Endothelial cell of umbilical vein (primary cell): ENCODE measurements at regions not wholly inside any gene's neighbourhood (a gene's known extent, or its start where the extent isn't known, plus 50 kb on each side); places are given as distances from the start of the nearest gene placed in this dataset.

Experiments used
- BruUV-seq: library from RNA; stranded (reverse); fragments of 400-500 nt; replicated peaks from 2 replicates; lab custom pipeline; 2021; lab: Mats Ljungman, UMichigan
- CTCF ChIA-PET: fragments of 300-600, 350-600 bp; sonication (Branson Sonifier 250); formaldehyde crosslinking; loops from one replicate; lab custom pipeline; 2021; ENCODE audit warnings: antibody characterized with exemption, inconsistent platforms; lab: Charles Lee
- POLR2A ChIA-PET: fragments of 300-600, 350-600 bp; sonication (Branson Sonifier 250); formaldehyde crosslinking; loops from one replicate; lab custom pipeline; 2021; ENCODE audit warnings: antibody characterized with exemption, inconsistent platforms; lab: Charles Lee
- DNase-seq: peaks from one replicate; pipeline ENCODE4 v3.0.0-alpha.2; 2011; ENCODE audit warnings: low read depth, low spot score
- FAIRE-seq: peaks from 2 replicates; lab custom pipeline; 2011; peaks lifted over from hg19 to GRCh38; lab: Jason Lieb, UNC
- H2AFZ ChIP-seq: 2 replicates; pipeline ENCODE4 v1.6.0; 2012; ENCODE audit warnings: low read depth, low read length, control low read depth, inconsistent platforms
- H3K27ac ChIP-seq: 2 replicates; pipeline ENCODE4 v1.5.1; 2011; ENCODE audit warnings: low read depth, mild to moderate bottlenecking, control low read depth, low read length, moderate library complexity; ENCODE audit not compliant: insufficient read depth
- H3K27me3 ChIP-seq, 2 experiments: 2 replicates each; pipeline versions ENCODE4 v1.6.0 to v1.6.1; 2011; ENCODE audit warnings: low read length in 2 of 2, mixed read lengths in 1 of 2; ENCODE audit not compliant: control insufficient read depth in 2 of 2, insufficient read depth in 2 of 2
- H3K36me3 ChIP-seq, 2 experiments: 2 replicates in 1 of 2; 3 replicates in 1 of 2; pipeline ENCODE4 v1.5.1; 2011; ENCODE audit warnings: low read length in 2 of 2, mild to moderate bottlenecking in 1 of 2, moderate library complexity in 1 of 2; ENCODE audit not compliant: control insufficient read depth in 2 of 2, insufficient read depth in 2 of 2; ENCODE audit errors: extremely low read depth in 1 of 2
- H3K4me1 ChIP-seq: 3 replicates; pipeline ENCODE4 v1.5.1; 2011; ENCODE audit warnings: mild to moderate bottlenecking, low read length; ENCODE audit not compliant: control insufficient read depth, insufficient read depth; ENCODE audit errors: extremely low read depth
- H3K4me2 ChIP-seq: 2 replicates; pipeline ENCODE4 v1.6.1; 2011; ENCODE audit warnings: low read length, control low read depth, mixed read lengths; ENCODE audit not compliant: insufficient read depth
- H3K4me3 ChIP-seq, 3 experiments: fragments of 200-600 bp in 1 of 3; sonication (generic), shearing (Covaris generic) in 1 of 3; replicated peaks in 1 of 3; 2 replicates each; pipeline ENCODE4 v1.5.1; 2011 to 2016; ENCODE audit warnings: control low read depth in 3 of 3, low read length in 3 of 3, mild to moderate bottlenecking in 2 of 3, inconsistent platforms in 1 of 3, low read depth in 1 of 3, moderate library complexity in 1 of 3; ENCODE audit not compliant: insufficient read depth in 1 of 3
- H3K79me2 ChIP-seq: 2 replicates; pipeline ENCODE4 v1.6.0; 2012; ENCODE audit warnings: low read length, inconsistent platforms; ENCODE audit not compliant: control insufficient read depth, insufficient read depth
- H3K9ac ChIP-seq: replicated peaks from 2 replicates; pipeline ENCODE3; 2011; ENCODE audit warnings: low read length, control low read depth; ENCODE audit not compliant: insufficient read depth; ENCODE audit errors: extremely low read depth
- H3K9me1 ChIP-seq: replicated peaks from 3 replicates; pipeline ENCODE4 v1.6.0; 2011; ENCODE audit warnings: mild to moderate bottlenecking, low read length; ENCODE audit not compliant: control insufficient read depth, insufficient read depth; ENCODE audit errors: extremely low read depth
- H3K9me3 ChIP-seq: replicated peaks from 2 replicates; pipeline ENCODE4 v1.5.1; 2012; ENCODE audit warnings: low read length, inconsistent platforms; ENCODE audit not compliant: control insufficient read depth, insufficient read depth
- H4K20me1 ChIP-seq: replicated peaks from 2 replicates; pipeline ENCODE3; 2011; ENCODE audit warnings: mild to moderate bottlenecking, low read length; ENCODE audit not compliant: control insufficient read depth, insufficient read depth; ENCODE audit errors: extremely low read depth
- CTCF ChIP-seq, 2 donors: IDR thresholded peaks; 1 replicate in 1 of 2; 2 replicates in 1 of 2; pipeline ENCODE4 v1.5.1; 2011; ENCODE audit warnings: low read length in 2 of 2, mild to moderate bottlenecking in 2 of 2, moderate library complexity in 2 of 2, control low read depth in 1 of 2, inconsistent platforms in 1 of 2, low read depth in 1 of 2; ENCODE audit not compliant: insufficient read depth in 1 of 2; ENCODE audit errors: extremely low read depth in 1 of 2
- EZH2 ChIP-seq: IDR thresholded peaks from 2 replicates; pipeline ENCODE4 v1.6.1; 2012; ENCODE audit warnings: borderline replicate concordance, low read depth, mild to moderate bottlenecking, moderate library complexity, low read length, inconsistent platforms; ENCODE audit not compliant: severe bottlenecking
- FOS ChIP-seq: IDR thresholded peaks from 2 replicates; pipeline ENCODE4 v1.6.1; 2011; ENCODE audit warnings: mild to moderate bottlenecking, low read length, moderate library complexity, borderline replicate concordance; ENCODE audit not compliant: insufficient read depth
- GATA2 ChIP-seq: IDR thresholded peaks from 2 replicates; pipeline ENCODE4 v1.7.0; 2011; ENCODE audit warnings: low read depth, mild to moderate bottlenecking, moderate library complexity, mixed read lengths, low read length; ENCODE audit not compliant: insufficient read length, insufficient read depth
- JUN ChIP-seq: IDR thresholded peaks from 2 replicates; pipeline ENCODE4 v1.6.1; 2011; ENCODE audit warnings: borderline replicate concordance, low read depth; ENCODE audit not compliant: insufficient read length, insufficient read depth
- MAX ChIP-seq: IDR thresholded peaks from 2 replicates; pipeline ENCODE4 v1.6.1; 2011; ENCODE audit not compliant: insufficient read depth, insufficient read length
- MYC ChIP-seq: IDR thresholded peaks from one replicate; pipeline ENCODE4 v1.6.1; 2011; ENCODE audit warnings: mild to moderate bottlenecking, low read depth, low read length
- POLR2A ChIP-seq: IDR thresholded peaks from 2 replicates; pipeline ENCODE4 v1.6.1; 2012; ENCODE audit warnings: low read depth, mild to moderate bottlenecking, control low read depth, low read length
- POLR2AphosphoS5 ChIP-seq: IDR thresholded peaks from 2 replicates; pipeline ENCODE4 v1.6.1; 2012; ENCODE audit warnings: low read depth, mild to moderate bottlenecking, control low read depth, low read length, moderate library complexity; ENCODE audit not compliant: insufficient read depth
- dilution Hi-C: fragments of 300-500 bp; cut with MboI; formaldehyde crosslinking; loops from one replicate; pipeline ENCODE4 v1.15.0; 2019; ENCODE audit warnings: low sequenced_read_pairs; ENCODE audit not compliant: extremely low pct_ligation_motif_present
- intact Hi-C: fragments of 100-400 bp; cut with micrococcal nuclease; formaldehyde crosslinking; loops from one replicate; pipeline ENCODE4 v1.10.0; 2022

DNA sequence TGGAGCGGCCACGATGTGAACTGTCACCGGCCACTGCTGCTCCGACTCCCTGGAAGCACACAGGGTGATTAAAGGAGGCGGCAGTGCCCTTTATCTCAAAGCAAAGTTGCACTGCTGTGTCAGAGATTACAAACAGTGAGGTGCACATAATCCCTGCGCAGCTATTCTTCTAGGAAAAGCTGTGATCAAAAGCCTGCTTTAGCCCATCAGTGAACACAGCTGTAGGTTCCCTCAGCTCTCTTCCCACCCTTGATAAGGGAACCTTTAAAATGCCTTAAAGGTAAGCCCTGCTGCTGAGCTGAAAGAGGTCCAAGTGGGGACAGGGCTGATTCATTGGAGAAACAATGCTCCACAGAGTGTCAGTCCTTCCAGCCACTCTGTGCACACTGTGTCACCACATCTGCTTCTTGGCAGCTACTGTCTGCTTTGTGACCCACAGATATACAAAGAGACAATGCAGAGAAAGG, 127.6 kb downstream of the EIF4E start:
- Histone ChIP-seq H3K36me3 (no peaks in the 10 kb centered on the region), H3K9me1 (no peaks in the 10 kb centered on the region), H3K27ac (no peak overlapping the region), H3K27me3 (no peaks in the 10 kb centered on the region), H4K20me1 (no peaks in the 10 kb centered on the region), H3K4me3 (no peak overlapping the region), H2AFZ (no peak overlapping the region), H3K9ac (no peak overlapping the region), H3K79me2 (no peaks in the 10 kb centered on the region), H3K4me1 (no peaks in the 10 kb centered on the region), H3K9me3 (no peaks in the 10 kb centered on the region), H3K4me2 (no peak overlapping the region)
- POLR2A ChIA-PET = no interaction called here
- no TSS peak for BruUV-seq
- no peak for DNase-seq
- no peak for FAIRE-seq
- intact Hi-C loops (no loop called here), dilution Hi-C loops (no loop called here)
- TF ChIP-seq EZH2 (no peak), MAX (no peak), JUN (no peak), MYC (no peak), GATA2 (no peak), CTCF (IDR thresholded peaks at IDR 0.05; ENCODE audit: extremely low read depth in 1 of 2, insufficient read depth in 1 of 2, low read depth in 1 of 2, low read length in 2 of 2) (no peak), FOS (no peak), POLR2A (no peak), POLR2AphosphoS5 (no peak)
- CTCF ChIA-PET = interaction anchor here (1.2 kb wide), 1 partner anchor 22 kb away, joined by 3 read pairs; no protein-coding TSS in a partner anchor
